Upper lobe of left lung (tissue), 6 donors: ENCODE measurements at regions not wholly inside any gene's neighbourhood (a gene's known extent, or its start where the extent isn't known, plus 50 kb on each side); places are given as distances from the start of the nearest gene placed in this dataset.
A peak's percentile ranks its signal among the peaks of the same experiment; 100 is the strongest.

Experiments
- ATAC-seq, 2 donors: fragments of 200-7000 bp; cut with Tn5 transposase; one replicate each; pipeline ENCODE4 v1.9.1; 2022; ENCODE audit warnings: mild to moderate bottlenecking in 2 of 2, moderate library complexity in 2 of 2; ENCODE audit not compliant: low FRiP score in 2 of 2
- DNase-seq, 2 donors: peaks; one replicate each; pipeline ENCODE4 v3.0.0-alpha.2; 2019 to 2020
- H3K27ac ChIP-seq, 4 donors: fragments of 200-600 bp; sonication (generic); one replicate each; pipeline ENCODE4 v1.5.1; 2016 to 2019
- H3K27me3 ChIP-seq, 4 donors: fragments of 200-600 bp; sonication (generic); one replicate each; pipeline ENCODE4 v1.5.1; 2017 to 2019
- H3K36me3 ChIP-seq, 4 donors: fragments of 200-600 bp; sonication (generic); one replicate each; pipeline ENCODE4 v1.5.1; 2016 to 2019
- H3K4me1 ChIP-seq, 4 donors: fragments of 200-600 bp; sonication (generic); one replicate each; pipeline ENCODE4 v1.5.1; 2018 to 2019
- H3K4me3 ChIP-seq, 4 donors: fragments of 200-600 bp; sonication (generic); one replicate each; pipeline ENCODE4 v1.5.1; 2017 to 2019; ENCODE audit warnings: mild to moderate bottlenecking in 2 of 4, moderate library complexity in 1 of 4
- H3K9me3 ChIP-seq, 4 donors: fragments of 200-600 bp; sonication (generic); one replicate each; pipeline ENCODE4 v1.5.1; 2018 to 2019
- CTCF ChIP-seq, 6 experiments: fragments of 450-650 bp in 4 of 6; fragments of 200-600 bp in 2 of 6; sonication (generic) in 2 of 6; IDR thresholded peaks; one replicate each; pipeline ENCODE4 v1.5.1; 2016 to 2019; ENCODE audit warnings: antibody characterized with exemption in 6 of 6
- EP300 ChIP-seq, 4 donors: sonication (generic); formaldehyde crosslinking; IDR thresholded peaks; one replicate each; pipeline ENCODE4 v1.5.1; 2017; ENCODE audit warnings: antibody characterized with exemption in 4 of 4, control low read depth in 2 of 4
- POLR2A ChIP-seq, 4 donors: fragments of 450-650 bp; IDR thresholded peaks; one replicate each; pipeline ENCODE4 v1.5.1; 2016 to 2017; ENCODE audit warnings: antibody characterized with exemption in 4 of 4, mild to moderate bottlenecking in 2 of 4
- POLR2AphosphoS5 ChIP-seq, 2 donors: sonication (generic); formaldehyde crosslinking; IDR thresholded peaks; one replicate each; pipeline ENCODE4 v1.5.1; 2017; ENCODE audit warnings: antibody characterized with exemption in 2 of 2
- WGBS, 2 donors: methylation state at CpG; one replicate each; pipeline ENCODE4 v1.1.5; 2017 to 2018; 5-methylcytosine and 5-hydroxymethylcytosine counted together
- donor health status: DM: no; HTN: no; CAD: no; lungs with moderate emphysema.
- donor health status: DM: no; HTN: yes; CAD: no; lungs with severe emphysema.

GRCh38 chr17:14838567-14838966 is 426.6 kb downstream of the PMP22 start:
- peak in 1 of 2 donors; percentile 30 for ATAC-seq
- H3K27me3 ChIP-seq = no peaks in the 10 kb centered on the region
- WGBS, 2 donors = 50 to 83% methylated on average over 1 of the region's 1 CpG
- H3K36me3 ChIP-seq = no peaks in the 10 kb centered on the region
- H3K4me3 ChIP-seq = no peak overlapping the region
- H3K4me1 ChIP-seq = no peaks in the 10 kb centered on the region
- no peaks in the 10 kb centered on the region for H3K9me3 ChIP-seq
- TF ChIP-seq EP300 (IDR thresholded peaks at IDR 0.05) (no peak), CTCF (IDR thresholded peaks at IDR 0.05) (no peak), POLR2A (IDR thresholded peaks at IDR 0.05) (no peak), POLR2AphosphoS5 (IDR thresholded peaks at IDR 0.05) (no peak)
- H3K27ac ChIP-seq = no peak overlapping the region
- DNase-seq = no peak

GRCh38 chr17:14833201-14833785 is 431.8 kb downstream of the PMP22 start:
- no peaks in the 10 kb centered on the region for H3K27me3 ChIP-seq
- H3K9me3 ChIP-seq = no peaks in the 10 kb centered on the region
- H3K27ac ChIP-seq = no peak overlapping the region
- no peaks in the 10 kb centered on the region for H3K4me1 ChIP-seq
- no peak for ATAC-seq
- no peak overlapping the region for H3K4me3 ChIP-seq
- TF ChIP-seq POLR2A (IDR thresholded peaks at IDR 0.05) (no peak), EP300 (IDR thresholded peaks at IDR 0.05) (no peak), CTCF (IDR thresholded peaks at IDR 0.05) (no peak)
- DNase-seq = no peak
- no peaks in the 10 kb centered on the region for H3K36me3 ChIP-seq
- 30 to 34% methylated on average over 6 of the region's 6 CpGs for WGBS, 2 donors

- Histone ChIP-seq H3K4me1 (no peaks in the 10 kb centered on the region), H3K4me3 (no peak overlapping the region), H3K27ac (no peak overlapping the region), H3K36me3 (no peaks in the 10 kb centered on the region), H3K27me3 (no peaks in the 10 kb centered on the region), H3K9me3 (no peaks in the 10 kb centered on the region)
- no peak for TF ChIP-seq POLR2A (IDR thresholded peaks at IDR 0.05)
- no peak for TF ChIP-seq CTCF (IDR thresholded peaks at IDR 0.05)
- no peak for TF ChIP-seq POLR2AphosphoS5 (IDR thresholded peaks at IDR 0.05)
- TF ChIP-seq EP300 (IDR thresholded peaks at IDR 0.05) = no peak
- no peak for ATAC-seq
- WGBS, 2 donors = 35 to 58% methylated on average over 2 of the region's 2 CpGs
- DNase-seq = no peak
These were observed 433.6 kb downstream of the PMP22 start for GRCh38 chr17:14831491-14831890.

GRCh38 chr17:14827396-14827919 is 437.7 kb downstream of the PMP22 start:
- Histone ChIP-seq H3K4me3 (no peak overlapping the region), H3K4me1 (no peaks in the 10 kb centered on the region), H3K27ac (no peak overlapping the region), H3K9me3 (no peaks in the 10 kb centered on the region), H3K27me3 (no peaks in the 10 kb centered on the region), H3K36me3 (no peaks in the 10 kb centered on the region)
- DNase-seq = no peak
- ATAC-seq = no peak
- WGBS, 2 donors = 50 to 66% methylated on average over 6 of the region's 6 CpGs
- no peak for TF ChIP-seq CTCF (IDR thresholded peaks at IDR 0.05)
- TF ChIP-seq POLR2AphosphoS5 (IDR thresholded peaks at IDR 0.05) = no peak
- no peak for TF ChIP-seq EP300 (IDR thresholded peaks at IDR 0.05)
- no peak for TF ChIP-seq POLR2A (IDR thresholded peaks at IDR 0.05)

GRCh38 chr17:14826358-14826757 is 438.8 kb downstream of the PMP22 start:
- Histone ChIP-seq H3K4me1 (no peaks in the 10 kb centered on the region), H3K4me3 (no peak overlapping the region), H3K27me3 (no peaks in the 10 kb centered on the region), H3K9me3 (no peaks in the 10 kb centered on the region), H3K36me3 (no peaks in the 10 kb centered on the region), H3K27ac (no peak overlapping the region)
- DNase-seq = no peak
- WGBS, 2 donors = 64 to 75% methylated on average over 3 of the region's 3 CpGs
- TF ChIP-seq EP300 (IDR thresholded peaks at IDR 0.05) = no peak
- TF ChIP-seq CTCF (IDR thresholded peaks at IDR 0.05) = no peak
- no peak for TF ChIP-seq POLR2AphosphoS5 (IDR thresholded peaks at IDR 0.05)
- no peak for TF ChIP-seq POLR2A (IDR thresholded peaks at IDR 0.05)
- ATAC-seq = no peak
